Uterus (tissue), 3 donors: ENCODE measurements at regions not wholly inside any gene's neighbourhood (a gene's known extent, or its start where the extent isn't known, plus 50 kb on each side); places are given as distances from the start of the nearest gene placed in this dataset.

ENCODE experiments used
- DNase-seq, 2 donors: peaks; one replicate each; pipeline ENCODE4 v3.0.0-alpha.2; 2019 to 2020
- H3K27ac ChIP-seq, 2 donors: fragments of 200-600 bp; sonication (generic); 1 replicate in 1 of 2; 2 replicates in 1 of 2; pipeline ENCODE4 v1.5.1; 2016 to 2018
- H3K27me3 ChIP-seq, 2 donors: fragments of 200-600 bp; sonication (generic); one replicate each; pipeline ENCODE4 v1.5.1; 2018 to 2019; ENCODE audit warnings: control low read depth in 1 of 2
- H3K36me3 ChIP-seq, 2 donors: fragments of 200-600 bp; sonication (generic); one replicate each; pipeline ENCODE4 v1.5.1; 2019; ENCODE audit warnings: control low read depth in 1 of 2
- H3K4me1 ChIP-seq, 2 donors: fragments of 200-600 bp; sonication (generic); one replicate each; pipeline ENCODE4 v1.5.1; 2018 to 2019; ENCODE audit warnings: control low read depth in 1 of 2
- H3K4me3 ChIP-seq, 2 donors: fragments of 200-600 bp; sonication (generic); 1 replicate in 1 of 2; 2 replicates in 1 of 2; pipeline ENCODE4 v1.5.1; 2018 to 2019; ENCODE audit warnings: mild to moderate bottlenecking in 1 of 2
- H3K9me3 ChIP-seq, 2 donors: fragments of 200-600 bp; sonication (generic); one replicate each; pipeline ENCODE4 v1.5.1; 2019; ENCODE audit warnings: control low read depth in 1 of 2
- POLR2A ChIP-seq, 2 donors: fragments of 450-650 bp; IDR thresholded peaks; one replicate each; pipeline ENCODE4 v1.6.1; 2016; ENCODE audit warnings: antibody characterized with exemption in 2 of 2, mild to moderate bottlenecking in 1 of 2, moderate library complexity in 1 of 2
- intact Hi-C: fragments of 100-400 bp; cut with DNase I; formaldehyde crosslinking; loops from one replicate; pipeline ENCODE4 v1.15.1; 2023; ENCODE audit warnings: low total_unique reads
- TF ChIP-seq, protein P1 (sequence below), 4 experiments: fragments of 200-600 bp in 2 of 4; fragments of 450-650 bp in 2 of 4; sonication (generic) in 2 of 4; IDR thresholded peaks; one replicate each; pipeline ENCODE4 v1.5.1; 2016 to 2019; ENCODE audit warnings: antibody characterized with exemption in 4 of 4, mild to moderate bottlenecking in 2 of 4, moderate library complexity in 1 of 4
- donor health status: DM: yes; HTN: yes; CAD: no.

DNA sequence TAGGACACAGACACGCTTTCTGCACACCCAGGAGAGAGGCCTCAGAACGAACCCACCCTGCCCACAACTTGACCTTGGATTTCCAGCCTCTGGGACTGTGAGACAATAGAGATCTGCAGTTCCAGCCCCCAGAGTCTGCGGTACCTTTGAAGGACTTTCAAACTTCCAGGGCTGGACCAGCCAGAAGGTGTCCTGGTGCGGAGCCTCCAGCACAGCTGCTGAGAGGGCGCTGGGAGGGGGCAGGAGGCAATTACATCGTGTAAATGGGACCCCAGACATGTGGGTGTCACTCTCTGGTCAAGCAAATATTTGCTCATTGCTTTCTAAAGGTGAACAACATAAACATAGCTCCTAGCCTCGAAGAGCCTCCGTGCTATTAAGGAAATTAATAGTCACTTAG is 58.7 kb upstream of the ACTRT2 start:
- TF ChIP-seq POLR2A (IDR thresholded peaks at IDR 0.05), result no peak
- TF ChIP-seq, protein P1, sequence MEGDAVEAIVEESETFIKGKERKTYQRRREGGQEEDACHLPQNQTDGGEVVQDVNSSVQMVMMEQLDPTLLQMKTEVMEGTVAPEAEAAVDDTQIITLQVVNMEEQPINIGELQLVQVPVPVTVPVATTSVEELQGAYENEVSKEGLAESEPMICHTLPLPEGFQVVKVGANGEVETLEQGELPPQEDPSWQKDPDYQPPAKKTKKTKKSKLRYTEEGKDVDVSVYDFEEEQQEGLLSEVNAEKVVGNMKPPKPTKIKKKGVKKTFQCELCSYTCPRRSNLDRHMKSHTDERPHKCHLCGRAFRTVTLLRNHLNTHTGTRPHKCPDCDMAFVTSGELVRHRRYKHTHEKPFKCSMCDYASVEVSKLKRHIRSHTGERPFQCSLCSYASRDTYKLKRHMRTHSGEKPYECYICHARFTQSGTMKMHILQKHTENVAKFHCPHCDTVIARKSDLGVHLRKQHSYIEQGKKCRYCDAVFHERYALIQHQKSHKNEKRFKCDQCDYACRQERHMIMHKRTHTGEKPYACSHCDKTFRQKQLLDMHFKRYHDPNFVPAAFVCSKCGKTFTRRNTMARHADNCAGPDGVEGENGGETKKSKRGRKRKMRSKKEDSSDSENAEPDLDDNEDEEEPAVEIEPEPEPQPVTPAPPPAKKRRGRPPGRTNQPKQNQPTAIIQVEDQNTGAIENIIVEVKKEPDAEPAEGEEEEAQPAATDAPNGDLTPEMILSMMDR (IDR thresholded peaks at IDR 0.05), result no peak
- Histone ChIP-seq H3K4me1 (no peaks in the 10 kb centered on the region), H3K27ac (no peak overlapping the region), H3K9me3 (no peaks in the 10 kb centered on the region), H3K27me3 (no peaks in the 10 kb centered on the region), H3K4me3 (no peak overlapping the region), H3K36me3 (no peaks in the 10 kb centered on the region)
- intact Hi-C loops, result no loop called here
- DNase-seq, result no peak

DNA sequence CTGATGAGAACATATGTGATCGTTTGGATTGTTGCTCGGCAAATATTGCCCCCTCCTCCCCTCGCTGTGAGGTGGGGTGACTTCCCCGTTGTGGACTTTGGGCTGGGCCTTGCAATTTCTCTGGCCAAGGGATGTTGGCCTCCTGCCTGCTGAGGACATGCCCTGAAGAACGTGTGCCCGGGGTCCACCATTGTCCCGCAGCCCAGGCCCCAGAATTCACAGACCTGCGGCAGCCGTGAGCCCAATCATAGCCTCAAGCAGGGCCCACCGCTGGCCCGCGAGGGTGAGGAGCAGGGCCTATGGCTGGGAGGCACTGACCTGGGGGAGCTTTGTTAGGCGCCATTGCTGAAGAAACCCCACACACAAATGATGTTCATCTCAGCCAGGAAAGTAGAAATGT is 58.3 kb upstream of the ACTRT2 start:
- Histone ChIP-seq H3K27ac (no peak overlapping the region), H3K36me3 (no peaks in the 10 kb centered on the region), H3K4me3 (no peak overlapping the region), H3K9me3 (no peaks in the 10 kb centered on the region), H3K27me3 (no peaks in the 10 kb centered on the region), H3K4me1 (no peaks in the 10 kb centered on the region)
- no peak for DNase-seq
- TF ChIP-seq, protein P1 (IDR thresholded peaks at IDR 0.05), result no peak
- TF ChIP-seq POLR2A (IDR thresholded peaks at IDR 0.05), result no peak
- intact Hi-C loops, result no loop called here

DNA sequence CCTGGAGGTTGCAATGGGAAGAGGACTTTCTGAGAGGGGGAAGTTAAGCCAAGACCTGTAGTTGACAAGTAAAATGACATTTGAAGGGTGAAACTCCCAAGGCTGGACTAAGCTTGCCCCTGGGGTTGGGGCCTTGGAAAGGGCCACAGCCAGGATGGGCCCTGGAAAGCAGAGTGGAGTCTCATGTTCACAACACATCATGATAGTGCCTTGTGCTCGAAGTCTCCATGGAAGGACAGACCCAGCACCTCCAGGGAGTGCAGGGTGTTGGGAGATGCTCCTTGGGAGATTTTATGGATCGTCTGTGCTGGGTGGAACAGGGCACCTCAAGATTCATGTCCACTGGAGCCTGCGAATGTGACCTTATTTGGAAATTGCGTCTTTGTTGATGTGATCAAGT is 55.6 kb upstream of the ACTRT2 start:
- H3K27me3 ChIP-seq, result no peaks in the 10 kb centered on the region

DNA sequence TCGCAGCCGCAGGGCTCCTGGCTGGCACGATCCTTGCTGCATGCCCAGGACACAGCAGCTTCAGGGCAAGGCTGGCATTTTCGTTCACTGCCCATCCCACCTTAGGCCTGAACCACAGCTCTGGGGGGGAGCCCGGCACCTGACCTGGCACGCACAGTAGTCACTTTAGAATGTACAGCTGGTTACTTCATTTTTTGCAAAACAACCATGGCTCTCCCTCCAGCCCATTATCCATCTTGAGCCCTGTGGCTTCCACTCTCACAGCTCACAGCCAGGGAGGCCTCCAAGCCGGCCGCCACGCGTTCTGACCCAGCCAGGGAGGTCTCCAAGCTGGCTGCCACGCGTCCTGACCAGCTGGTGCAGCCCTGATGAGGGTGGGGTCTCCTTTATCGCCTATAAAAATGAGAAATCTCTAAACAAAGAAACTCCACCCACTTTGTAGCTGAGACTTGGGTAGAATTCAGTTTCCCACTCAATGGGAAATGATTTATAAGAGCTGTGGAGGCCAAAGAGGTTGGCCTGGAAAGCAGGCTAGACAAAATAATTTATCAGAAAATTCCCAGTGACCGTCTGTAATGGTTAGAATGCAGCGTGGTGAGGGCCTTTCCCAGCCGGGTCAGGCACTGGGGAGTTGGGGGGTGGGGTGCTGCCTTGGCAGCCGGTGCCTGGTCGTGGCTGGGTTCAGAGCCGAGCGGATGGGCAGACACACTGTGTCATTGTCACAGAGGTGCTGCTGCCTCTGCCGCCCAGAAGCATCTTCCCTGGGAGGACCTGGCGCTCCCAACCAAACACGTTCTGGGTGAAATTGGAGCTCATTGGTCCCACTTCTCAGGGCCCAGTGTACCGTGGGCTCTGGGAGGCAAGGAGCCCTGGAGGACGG is 54.6 kb upstream of the ACTRT2 start:
- H3K27me3 ChIP-seq, result no peaks in the 10 kb centered on the region
- H3K4me3 ChIP-seq, result no peak overlapping the region
- no peaks in the 10 kb centered on the region for H3K36me3 ChIP-seq
- H3K4me1 ChIP-seq, result no peaks in the 10 kb centered on the region
- DNase-seq, result no peak
- no peak for TF ChIP-seq POLR2A (IDR thresholded peaks at IDR 0.05)
- TF ChIP-seq, protein P1 (IDR thresholded peaks at IDR 0.05), result no peak
- no peak overlapping the region for H3K27ac ChIP-seq
- intact Hi-C loops, result no loop called here
- H3K9me3 ChIP-seq, result no peaks in the 10 kb centered on the region

More for the DNA sequence above, 55.6 kb upstream of the ACTRT2 start:
- no peak for DNase-seq
- no peaks in the 10 kb centered on the region for H3K36me3 ChIP-seq
- H3K9me3 ChIP-seq, result no peaks in the 10 kb centered on the region
- H3K4me3 ChIP-seq, result no peak overlapping the region
- no peak overlapping the region for H3K27ac ChIP-seq
- TF ChIP-seq POLR2A (IDR thresholded peaks at IDR 0.05), result no peak
- TF ChIP-seq, protein P1 (IDR thresholded peaks at IDR 0.05), result no peak
- intact Hi-C loops, result no loop called here
- no peaks in the 10 kb centered on the region for H3K4me1 ChIP-seq

DNA sequence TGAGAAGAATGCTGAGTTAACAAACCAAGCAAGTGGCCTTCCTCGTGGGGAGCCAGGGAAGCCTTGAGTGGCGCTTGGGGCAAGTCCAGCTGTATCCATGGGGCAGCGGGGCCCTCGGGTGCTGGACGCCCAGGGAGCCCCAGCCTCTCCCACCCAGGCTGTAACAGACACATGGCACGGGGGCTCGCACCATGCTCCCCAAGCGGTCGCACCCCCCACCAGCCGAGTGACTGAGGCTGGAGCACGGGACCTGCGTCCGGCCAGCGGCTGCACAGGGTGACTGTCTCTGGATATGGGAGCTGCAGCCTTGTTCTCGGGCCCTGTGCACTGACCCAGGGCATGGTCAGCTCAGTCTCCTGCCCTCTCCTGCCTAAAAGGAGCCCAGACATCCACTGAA is 53.9 kb upstream of the ACTRT2 start:
- Histone ChIP-seq H3K4me1 (no peaks in the 10 kb centered on the region), H3K27me3 (no peaks in the 10 kb centered on the region), H3K27ac (no peak overlapping the region), H3K36me3 (no peaks in the 10 kb centered on the region), H3K4me3 (no peak overlapping the region), H3K9me3 (no peaks in the 10 kb centered on the region)
- no peak for DNase-seq
- intact Hi-C loops, result no loop called here
- TF ChIP-seq, protein P1 (IDR thresholded peaks at IDR 0.05), result no peak
